ENCODE measurements at regions not wholly inside any gene's neighbourhood (a gene's known extent, or its start where the extent isn't known, plus 50 kb on each side); places are given as distances from the start of the nearest gene placed in this dataset.

- no peak for DNase-seq
These were observed 239.2 kb downstream of the GPAM start for GRCh38 chr10:111944331-111944730.

DNA sequence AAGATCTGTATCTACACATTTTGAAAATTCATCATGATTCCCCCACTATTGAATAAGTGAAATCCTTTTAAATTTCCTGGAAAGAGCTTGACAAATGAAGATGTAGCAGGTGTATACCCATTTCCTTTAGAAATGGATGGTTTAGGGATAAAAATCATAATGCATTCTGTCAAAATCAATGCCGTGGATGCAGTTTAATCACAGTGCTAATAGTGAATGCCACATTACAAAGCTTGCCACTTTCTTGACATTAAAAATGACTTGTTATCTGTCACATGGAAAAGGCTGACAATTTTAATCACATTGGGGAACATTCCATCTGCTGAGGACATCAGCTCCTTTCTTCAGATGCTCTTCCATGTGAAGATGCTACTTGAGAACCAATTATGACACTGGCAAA is 229.6 kb downstream of the GPAM start:
- DNase-seq = no peak

DNA sequence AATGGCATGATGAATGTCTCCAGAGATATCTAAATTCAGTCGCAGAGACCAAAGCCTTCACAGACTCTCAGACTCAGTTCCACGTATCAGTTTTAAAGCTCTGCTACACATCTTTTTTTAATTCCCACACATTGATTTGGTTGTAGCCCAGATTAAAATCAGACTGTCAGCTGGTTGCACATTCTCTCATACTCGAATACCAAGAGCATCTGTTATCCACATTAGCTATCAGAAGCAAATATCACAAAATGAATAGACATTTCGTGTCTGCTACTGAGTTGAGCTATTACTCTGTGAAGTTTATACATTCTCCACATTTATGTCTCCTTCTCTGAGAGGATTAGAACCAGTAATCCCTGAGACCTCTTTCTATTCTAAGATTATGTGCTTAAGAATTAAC is 229.2 kb downstream of the GPAM start:
- DNase-seq = no peak

- no peak for DNase-seq
These were observed 226.7 kb downstream of the GPAM start for GRCh38 chr10:111956841-111957240.

- no peak for DNase-seq
These were observed 220.6 kb downstream of the GPAM start for GRCh38 chr10:111962951-111963350.

DNA sequence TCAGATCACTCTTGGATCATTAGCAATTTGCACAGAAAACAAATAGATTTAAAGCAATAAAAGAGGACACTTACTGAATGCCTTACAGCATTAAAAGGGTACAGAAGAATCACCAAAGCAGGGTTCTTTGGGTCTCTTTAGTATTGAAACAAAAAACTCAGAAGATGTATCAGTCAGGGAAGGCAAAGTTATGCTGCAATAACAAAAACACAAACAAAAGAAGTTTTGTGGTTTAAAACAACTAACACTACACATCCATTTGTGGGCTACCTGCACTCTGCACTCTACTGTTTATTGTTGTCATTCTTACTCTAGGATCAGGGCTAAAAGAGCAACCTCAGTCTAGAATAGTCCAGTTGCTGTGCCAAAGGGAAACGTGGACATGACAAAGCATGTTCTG is 216.4 kb downstream of the GPAM start:
- DNase-seq = no peak

GRCh38 chr10:111967547-111967946 is 216.0 kb downstream of the GPAM start:
- no peak for DNase-seq

- no peak for DNase-seq
These were observed 214.9 kb downstream of the GPAM start for GRCh38 chr10:111968647-111969046.

GRCh38 chr10:111970111-111970510 is 213.5 kb downstream of the GPAM start:
- DNase-seq = no peak

DNA sequence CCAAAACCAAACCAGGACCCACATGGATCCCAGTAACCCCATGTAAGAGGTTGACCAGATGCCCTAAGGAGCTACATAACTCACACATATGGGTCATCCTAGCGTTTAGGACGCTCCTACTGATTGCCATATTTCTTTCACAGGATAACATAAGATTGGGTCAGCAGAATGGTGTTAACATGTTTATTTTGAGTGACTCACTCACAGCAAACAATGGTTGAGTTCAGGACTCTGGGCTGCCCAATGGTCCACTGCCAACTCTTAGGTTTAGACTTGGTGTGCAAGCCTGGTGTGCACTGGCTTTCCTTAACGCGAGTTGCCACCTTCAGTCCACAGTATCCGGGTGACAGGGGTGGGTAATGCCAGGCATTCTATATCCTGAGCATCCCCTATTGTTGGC is 211.5 kb downstream of the GPAM start:
- DNase-seq = no peak

DNA sequence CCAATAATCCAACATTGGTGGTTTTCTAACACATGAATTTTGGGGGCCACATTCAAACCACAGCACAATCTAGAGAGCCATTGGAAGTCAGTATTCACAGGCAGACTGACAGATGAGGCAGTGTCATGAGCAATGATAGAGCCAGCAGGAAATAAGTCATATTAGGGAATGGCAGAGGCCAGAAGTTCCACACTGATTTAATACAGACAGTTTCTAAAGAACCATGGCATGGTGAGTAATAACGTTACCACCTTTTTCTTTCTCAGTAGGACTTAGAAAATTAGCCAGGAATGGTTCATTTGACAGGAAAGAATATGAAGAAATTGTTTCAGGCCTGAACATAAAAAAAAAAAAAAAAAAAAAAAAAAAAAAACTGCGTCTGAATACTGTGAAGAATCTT is 210.3 kb downstream of the GPAM start:
- no peak for DNase-seq

DNA sequence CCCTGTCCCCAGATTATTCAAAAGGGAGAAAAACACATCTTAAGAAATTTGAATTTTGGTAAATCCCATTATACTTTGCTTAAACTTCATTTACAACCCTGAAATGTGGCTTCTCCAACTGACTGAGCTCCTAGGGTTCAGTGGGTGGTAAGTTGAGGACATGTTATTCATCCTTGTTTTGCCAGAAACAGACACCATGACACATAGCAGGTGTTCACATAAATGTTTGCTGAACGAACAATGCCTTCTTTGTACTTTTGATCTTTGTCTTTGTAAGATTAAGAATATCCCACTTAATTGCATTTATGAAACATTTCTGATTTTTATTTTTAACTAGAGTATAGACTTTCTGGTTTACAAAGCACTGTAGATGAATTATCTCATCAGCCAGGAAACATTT is 209.7 kb downstream of the GPAM start:
- DNase-seq = no peak

DNA sequence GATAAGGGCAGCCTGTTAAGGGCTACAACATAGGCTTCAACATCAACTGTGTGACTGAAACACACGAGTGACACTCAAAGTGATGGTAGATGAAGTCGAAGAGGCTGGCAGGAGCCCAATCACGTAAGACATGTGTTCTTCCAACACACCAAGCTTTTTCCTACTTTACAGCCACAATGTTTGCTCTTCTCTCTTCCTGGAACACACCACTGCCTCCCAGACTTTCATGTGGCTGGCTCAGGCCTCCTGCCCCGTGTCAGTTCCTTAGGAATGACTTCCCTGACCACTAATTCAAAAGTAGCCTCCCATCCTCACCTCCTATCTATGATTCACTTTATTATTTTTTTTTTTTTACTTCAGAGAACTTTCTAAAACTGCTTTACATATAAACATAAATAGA is 209.2 kb downstream of the GPAM start:
- DNase-seq = no peak

- DNase-seq = no peak
These were observed 207.0 kb downstream of the GPAM start for GRCh38 chr10:111976557-111976956.

- no peak for DNase-seq
These were observed 199.5 kb downstream of the GPAM start for GRCh38 chr10:111984057-111984456.

DNA sequence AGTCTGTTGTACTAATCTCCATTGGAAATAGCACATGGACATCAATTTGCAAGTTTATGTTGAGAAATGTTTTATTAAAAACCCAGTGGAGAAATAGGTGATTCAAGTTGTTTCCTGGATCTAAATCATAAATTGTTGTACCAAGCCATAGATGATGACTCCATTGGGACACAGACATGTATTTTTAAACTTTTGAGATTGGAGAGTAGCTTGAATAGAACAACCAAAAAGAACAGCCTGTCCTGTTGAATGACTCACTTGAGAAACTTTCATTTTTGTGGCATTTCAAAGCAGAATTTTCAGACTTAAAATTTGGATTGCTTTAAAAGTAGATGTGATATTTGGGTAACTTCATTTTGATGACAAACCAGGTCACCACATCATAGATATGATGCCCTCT is 197.5 kb downstream of the GPAM start:
- DNase-seq = no peak

DNA sequence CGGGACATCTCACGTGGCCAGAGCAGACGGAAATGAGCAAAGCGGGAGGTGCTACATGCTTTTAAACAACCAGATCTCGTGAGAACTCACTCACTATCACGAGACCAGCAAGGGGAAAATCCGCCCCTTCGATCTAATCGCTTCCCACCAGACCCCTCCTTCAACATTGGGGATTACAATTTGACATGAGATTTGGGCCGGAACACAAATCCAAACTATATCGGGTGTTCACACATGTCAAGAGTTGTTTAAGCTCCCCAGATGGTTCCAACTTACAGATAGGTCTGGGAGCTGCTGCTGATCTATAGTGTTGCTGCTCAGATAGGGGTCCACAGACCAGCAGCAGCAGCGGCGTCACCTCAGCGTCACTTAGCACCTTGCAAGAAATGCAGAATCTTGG is 194.9 kb downstream of the GPAM start:
- DNase-seq = no peak

GRCh38 chr10:111989136-111989911 is 194.2 kb downstream of the GPAM start:
- no peak for DNase-seq

- no peak for DNase-seq
These were observed 192.8 kb downstream of the GPAM start for GRCh38 chr10:111990734-111991133.

GRCh38 chr10:111993321-111993720 is 190.2 kb downstream of the GPAM start:
- DNase-seq = no peak

DNA sequence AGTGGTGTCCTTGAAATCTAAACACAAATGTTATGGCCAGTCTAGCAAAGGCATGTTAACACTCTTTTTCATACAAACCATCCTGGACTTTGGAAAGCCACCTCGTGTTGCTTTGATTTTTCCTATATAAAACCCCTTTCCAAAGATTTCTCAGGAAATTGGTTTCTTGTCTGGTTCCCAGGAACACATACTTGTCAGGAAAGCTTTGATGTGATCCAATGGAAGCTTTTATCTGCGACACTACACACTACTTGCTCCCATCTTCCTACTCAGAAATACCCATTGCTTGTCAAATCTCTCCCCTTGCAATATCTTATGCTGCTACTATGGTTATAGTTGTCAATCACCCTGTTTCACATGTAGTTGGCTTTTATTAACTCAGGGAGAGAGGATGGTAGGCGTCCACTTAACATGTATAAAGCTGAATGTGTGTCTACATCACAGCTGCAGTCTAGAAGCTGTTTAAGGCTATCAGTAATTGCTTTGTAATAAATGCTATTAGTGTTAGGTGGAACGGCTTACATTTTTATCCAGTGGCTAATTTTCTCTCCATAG is 189.6 kb downstream of the GPAM start:
- DNase-seq = no peak

GRCh38 chr10:111996103-111996502 is 187.5 kb downstream of the GPAM start:
- DNase-seq = no peak

DNA sequence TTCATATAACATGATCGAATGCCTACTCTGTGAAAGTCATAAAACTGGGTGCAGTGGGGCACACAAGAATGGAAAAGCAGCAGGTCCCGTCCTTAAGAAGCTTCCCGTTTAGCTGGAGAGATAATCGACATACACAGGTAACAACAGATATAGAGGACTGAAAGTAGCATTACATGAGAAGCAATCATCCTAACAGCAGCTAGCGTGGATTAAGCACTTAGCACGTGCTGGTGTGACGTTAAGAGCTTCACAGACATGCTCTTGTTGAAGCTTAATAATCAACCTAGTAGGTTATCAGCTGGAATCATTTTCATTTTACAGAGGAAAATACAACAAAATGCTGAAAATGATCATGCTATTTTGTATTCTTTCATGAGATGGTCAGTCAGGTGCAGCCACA is 184.8 kb downstream of the GPAM start:
- no peak for DNase-seq

DNA sequence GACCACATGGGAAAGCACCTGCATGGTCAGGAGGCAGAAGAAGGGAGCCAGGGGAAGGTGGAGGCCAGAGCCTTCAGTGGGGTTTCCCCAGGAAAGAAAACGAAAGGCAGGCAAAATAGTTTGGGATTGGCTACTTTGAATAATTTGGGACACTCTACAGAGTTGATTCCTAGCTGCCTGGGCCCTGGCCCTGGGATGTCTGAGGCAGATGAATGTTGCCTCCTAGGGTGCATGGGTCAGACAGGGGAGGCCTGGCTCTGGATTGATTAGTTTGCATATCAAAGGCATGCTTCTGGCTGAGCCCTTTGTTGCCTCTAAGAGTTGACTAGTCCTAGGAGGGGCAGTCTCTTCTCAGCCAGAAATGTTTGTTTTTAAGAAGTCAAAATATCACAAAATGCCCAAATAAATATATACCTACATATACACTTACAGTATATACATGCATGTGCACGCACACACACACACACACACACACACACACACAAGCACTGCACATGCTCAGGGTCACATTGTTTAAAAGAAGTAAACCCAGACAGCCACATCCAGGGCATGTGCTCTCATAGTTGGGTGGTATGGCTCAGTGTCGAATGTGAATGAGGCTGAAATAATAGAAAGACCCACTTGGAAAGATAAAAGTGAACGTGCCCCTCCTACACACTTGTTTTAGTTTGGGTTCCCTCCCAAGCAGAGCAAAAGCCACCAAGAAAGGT is 184.2 kb downstream of the GPAM start:
- no peak for DNase-seq

Data from activated naive CD4-positive, alpha-beta T cell treated with Interleukin-2 at 50 U/mL for 16 hours (primary cell).